GM19035 (cell line): ENCODE measurements at regions not wholly inside any gene's neighbourhood (a gene's known extent, or its start where the extent isn't known, plus 50 kb on each side); places are given as distances from the start of the nearest gene placed in this dataset.
"Not testable (repeated sequence)": the region's sequence is repeated elsewhere in the genome, so short reads cannot be mapped to it uniquely, and the experiment has no call there.

Experiments used
- ATAC-seq: cut with Tn5 transposase; IDR thresholded peaks from one replicate; pipeline ENCODE4 v1.9.1; 2021; ENCODE audit not compliant: unreplicated experiment

DNA sequence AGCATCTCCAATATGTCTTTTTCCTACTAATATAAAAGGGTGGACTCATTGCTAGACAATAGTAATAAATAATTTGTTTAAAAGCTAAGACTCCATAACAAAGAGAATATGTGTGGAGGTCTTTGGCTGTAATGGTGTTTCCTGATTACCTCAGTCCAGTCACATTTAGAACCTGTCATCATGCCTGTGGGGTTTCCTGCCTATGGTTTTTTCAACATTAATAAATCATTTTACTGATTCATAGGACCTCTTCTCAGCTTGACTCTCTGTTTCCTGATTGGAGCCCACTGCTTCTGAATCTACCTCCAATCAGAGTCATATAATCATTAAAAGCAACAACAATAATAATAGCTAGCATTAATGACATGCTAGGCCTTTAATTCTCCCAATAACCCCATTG is 52.4 kb upstream of the GNAI1 start:
- no peak for ATAC-seq

DNA sequence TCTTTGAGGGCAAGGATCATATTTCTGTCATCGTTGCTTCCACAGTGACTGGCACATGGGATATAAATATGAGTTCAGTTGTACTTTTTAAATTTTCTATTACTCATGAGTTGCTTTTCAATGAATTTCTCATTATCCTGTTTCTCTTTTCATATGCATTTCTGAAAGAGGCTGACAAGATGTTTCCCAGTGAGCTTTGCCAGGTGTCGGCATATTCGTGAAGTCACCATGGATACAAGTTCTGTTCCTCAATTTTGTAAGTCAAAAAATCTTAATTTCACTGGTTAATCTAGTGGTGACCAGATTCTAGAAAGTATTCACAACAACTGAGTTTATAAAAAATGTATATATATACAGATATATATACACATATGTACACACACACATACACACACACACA is 55.7 kb upstream of the GNAI1 start:
- no peak for ATAC-seq

DNA sequence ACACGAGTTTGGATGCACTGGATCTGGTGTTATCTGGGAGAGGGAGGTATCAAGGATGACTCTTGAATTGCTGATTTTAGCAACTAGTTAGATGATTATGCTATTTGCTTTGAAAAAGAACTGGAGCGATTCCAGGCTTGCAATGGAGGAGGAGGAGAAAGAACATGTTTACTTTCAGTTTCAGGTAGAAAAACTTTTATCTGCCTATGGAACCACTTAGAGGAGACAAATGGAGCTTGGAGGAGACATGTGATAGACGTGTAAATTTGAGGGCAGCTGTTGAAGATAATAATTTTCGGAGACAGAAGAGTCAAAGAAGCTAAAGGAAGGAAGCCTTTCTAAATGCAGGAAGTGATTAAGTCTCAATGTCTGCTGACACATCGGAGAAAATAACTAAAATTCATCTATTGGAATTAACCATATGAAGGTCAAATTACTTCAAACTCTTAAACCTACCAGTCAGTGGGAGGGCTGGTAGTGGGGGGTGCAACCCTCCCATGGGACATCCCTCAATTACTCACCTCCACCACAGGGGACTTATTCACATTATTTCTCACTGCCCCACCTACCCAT is 56.4 kb upstream of the GNAI1 start:
- ATAC-seq: no peak

DNA sequence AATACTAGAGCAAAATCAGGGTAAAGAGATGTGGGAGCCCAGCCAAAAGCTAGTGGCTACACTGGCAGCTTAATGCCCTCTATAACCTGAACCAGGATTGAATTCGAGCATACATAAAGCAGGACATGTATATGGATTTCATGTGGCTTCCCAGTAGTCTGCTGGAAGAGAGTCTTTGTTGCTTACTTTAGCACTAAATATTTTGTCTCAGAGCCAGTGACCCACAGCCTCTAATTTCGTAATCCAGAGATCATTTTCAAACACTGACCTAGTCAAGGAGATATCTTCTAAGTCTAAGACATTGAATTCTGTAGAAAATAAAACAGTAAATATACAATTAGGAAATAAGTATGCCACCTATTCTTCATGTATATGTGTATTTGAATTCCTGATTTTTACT is 64.2 kb upstream of the GNAI1 start:
- no peak for ATAC-seq

DNA sequence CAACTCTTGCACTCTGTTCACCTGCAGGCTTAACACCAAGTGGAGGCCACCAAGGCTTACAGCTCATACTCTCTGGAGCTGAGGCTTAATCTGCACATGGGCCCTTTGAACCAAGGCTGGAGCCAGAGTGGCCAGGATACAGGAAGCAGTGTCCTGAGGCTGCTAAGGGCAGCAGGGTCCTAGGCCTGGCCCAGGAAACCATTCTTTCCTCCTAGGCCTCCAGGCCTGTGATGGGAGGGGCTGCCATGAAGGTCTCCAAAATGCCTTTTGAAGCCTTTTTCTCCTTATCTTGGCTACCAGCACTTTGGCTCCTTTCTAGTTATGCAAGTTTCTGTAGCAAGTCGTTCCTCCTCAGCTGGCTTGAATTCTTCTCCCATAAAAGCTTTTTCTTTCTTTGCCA is 68.0 kb upstream of the GNAI1 start:
- ATAC-seq: no peak

DNA sequence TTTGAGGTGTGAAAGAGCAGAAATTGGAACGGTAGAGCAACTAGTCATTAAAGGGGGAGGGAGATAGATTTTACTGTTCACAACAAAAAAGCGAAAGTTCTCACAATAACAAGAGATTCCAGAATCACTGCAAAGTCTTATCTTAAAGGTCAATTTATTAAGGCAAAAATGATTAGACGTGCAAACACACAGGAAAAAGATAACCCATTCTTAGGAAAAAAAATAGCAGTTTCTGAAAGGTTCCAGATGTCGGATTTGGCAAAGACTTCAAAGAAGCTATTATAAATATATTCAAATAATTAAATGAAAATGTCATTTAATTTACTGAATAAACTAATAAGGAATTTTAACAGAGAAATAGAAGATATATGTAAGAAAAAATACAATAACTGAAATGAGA is 70.8 kb upstream of the GNAI1 start:
- ATAC-seq: no peak

DNA sequence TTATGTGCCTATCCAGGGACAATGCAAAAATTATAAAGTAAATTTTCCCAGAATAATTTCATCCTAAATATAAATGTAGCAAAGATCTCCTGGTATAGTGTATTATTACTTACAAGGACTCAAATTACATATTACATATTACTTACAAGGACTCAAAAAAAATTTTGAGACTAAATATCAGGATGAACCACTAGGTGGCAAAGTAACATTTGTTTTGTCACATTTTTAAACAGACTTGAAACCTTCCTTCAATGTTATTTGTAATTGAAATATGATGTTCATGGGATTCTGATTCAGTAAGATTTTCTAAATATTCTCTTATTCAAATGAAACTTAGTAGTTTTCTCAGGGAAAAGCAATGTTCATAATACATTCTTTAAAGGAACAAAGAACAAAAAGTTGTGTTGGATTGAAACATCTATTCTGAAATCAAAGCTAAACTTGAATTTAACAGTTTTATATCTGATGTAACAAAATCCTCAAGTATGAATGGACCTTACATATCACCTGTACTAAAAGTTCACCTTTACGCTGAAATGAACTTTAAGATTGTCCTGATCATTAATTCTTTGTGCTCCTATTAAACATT is 74.3 kb upstream of the GNAI1 start:
- peak; percentile 66 for ATAC-seq

DNA sequence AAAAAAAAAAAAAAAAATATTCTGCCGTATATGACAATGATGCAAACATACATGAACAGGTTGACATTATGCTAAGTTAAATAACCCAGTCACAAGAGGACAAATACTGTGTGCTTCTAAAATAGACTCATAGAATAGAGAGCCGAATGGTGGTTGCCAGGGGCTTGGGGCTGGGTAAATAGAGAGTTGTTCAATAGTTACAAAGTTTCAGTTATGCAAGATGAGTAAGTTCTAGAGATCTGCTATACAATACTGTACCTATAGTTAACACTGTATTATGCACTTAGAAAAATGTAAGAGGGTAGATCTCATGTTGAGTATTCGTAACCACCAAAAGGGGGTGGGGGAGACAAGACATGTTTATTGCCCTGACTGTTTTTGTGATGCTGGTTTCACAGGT is 77.1 kb upstream of the GNAI1 start:
- no peak for ATAC-seq

DNA sequence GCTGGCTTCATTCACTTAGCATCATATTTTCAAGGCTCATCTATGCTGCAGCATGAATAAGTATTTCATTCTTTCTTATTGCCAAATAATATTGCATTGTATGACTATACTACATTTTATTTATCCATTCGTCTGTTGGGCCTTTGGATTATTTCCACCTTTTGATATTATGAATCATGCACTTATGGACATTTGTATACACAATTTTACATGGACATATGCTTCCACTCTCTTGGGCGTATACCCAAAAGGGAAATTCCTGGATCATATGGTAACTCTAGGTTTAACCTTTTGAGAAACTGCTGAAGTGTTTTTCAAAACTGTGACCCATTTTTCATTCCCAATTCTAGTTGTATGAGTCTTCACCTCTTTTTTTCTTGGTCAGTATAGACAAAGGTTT is 80.3 kb upstream of the GNAI1 start:
- ATAC-seq: no peak

DNA sequence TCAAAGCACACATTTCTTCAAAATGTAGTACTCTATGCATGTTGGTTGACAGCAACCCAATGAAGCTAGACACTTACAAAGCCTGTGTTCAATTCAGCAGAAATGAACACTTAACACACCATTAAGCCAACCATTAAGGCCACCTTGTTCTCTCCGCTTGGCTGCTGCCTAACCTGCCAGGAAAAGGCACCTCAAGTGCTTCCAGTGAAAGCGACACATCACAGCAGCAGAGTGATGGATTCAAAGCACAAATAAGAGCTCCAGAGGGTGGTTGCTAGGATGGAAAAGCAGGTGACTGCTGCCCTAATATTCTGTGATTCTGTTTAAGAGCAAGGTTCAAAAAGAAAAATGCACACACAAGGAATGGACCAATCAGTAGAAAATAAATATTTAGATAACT is 81.5 kb upstream of the GNAI1 start:
- no peak for ATAC-seq

DNA sequence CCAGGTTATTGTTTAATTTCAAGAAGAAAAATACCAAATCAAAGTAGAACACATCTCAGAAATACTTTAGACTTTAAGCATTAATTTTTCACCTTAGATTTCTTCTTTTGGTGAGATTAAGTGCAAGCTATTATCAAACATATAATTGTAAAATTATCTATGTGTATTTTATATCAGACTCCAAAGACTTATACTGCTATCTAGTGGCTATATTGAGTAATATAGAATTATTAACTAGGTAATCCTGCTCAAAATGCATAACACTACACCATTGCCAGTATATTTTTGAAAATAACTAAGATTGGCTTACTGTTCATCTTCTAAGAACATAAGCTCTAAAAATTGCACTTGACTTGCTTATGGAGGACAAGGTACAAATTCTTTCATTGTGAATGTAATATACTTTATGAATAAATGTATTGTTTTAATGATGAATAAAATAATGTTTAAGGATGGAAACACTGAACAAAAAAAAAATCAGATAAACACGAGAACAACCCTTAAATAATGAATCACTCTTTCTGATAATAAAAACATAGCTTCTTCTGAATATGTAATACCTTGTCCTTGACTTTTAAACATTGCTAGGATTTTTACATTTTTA is 86.7 kb upstream of the GNAI1 start:
- no peak for ATAC-seq

DNA sequence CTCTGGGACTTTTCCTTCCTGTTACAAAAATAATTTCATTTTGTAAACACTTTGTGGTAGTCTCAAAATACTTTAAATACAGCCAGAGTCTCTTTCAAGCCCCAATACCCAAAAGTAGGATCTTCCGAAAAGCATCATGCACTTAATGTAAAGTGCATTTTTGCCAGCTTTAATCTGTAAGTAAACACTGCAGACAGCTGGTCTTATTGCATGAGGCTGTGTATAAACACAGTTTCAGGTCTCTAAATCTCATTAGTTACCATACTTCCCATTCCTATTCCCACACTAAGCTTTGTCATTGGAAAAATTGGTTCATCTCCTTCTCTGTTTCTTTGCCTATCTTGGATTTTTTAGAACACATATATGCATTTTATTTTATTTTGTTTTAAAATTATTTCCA is 87.6 kb upstream of the GNAI1 start:
- no peak for ATAC-seq

DNA sequence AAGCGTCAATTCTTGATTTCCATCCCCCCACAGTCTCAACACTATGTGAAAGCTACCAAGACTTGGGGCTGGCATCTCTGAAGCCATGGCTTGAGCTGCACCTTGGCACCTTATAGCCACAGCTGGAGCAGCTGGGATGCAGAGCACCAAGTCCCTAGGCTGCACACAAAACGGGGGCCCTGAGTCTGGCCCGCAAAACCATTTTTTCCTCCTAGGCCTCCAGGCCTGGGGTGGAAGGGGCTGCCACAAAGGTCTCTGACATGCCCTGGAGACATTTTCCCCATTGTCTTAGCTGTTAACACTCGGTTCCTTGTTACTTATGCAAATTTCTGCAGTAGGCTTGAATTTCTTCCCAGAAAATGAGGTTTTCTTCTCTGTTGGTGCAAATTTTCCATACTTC is 89.8 kb upstream of the GNAI1 start:
- ATAC-seq: no peak

DNA sequence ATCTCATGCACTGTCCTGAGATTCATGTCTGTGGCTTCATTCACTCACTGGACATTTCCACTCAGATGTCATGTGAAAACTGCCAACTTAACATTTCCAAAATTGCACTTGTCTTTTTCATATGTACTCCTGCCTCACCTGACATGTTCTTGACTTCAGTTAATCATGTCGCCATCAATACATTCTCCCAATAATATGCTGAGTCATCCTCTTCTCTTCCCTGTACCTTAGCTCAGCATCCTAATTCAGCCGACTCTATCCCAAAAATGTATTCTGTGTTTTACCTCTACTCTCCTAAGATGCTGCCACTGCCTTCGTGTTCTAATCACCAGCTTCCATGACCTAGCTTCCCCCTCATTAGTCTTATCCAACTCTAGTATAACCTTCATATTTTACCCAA is 93.9 kb upstream of the GNAI1 start:
- no peak for ATAC-seq

DNA sequence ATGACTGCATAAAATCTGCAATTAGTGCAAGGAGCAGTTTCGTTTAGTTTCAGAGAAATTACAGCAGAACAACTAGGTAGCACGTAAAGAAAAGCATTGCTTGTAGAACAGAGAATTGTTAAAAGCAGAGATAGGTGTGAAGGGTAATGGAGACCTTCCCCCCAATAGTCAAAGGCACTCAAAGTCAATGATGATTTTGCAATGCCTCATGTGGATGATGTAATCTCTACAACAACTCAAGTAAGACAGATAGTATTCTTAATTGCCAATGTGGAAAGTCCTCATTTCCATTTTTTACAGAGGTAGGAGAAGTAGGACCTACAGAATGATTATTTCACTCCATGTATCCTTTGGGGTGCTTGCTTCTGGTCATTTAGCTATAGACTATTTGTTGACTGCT is 94.3 kb upstream of the GNAI1 start:
- no peak for ATAC-seq

DNA sequence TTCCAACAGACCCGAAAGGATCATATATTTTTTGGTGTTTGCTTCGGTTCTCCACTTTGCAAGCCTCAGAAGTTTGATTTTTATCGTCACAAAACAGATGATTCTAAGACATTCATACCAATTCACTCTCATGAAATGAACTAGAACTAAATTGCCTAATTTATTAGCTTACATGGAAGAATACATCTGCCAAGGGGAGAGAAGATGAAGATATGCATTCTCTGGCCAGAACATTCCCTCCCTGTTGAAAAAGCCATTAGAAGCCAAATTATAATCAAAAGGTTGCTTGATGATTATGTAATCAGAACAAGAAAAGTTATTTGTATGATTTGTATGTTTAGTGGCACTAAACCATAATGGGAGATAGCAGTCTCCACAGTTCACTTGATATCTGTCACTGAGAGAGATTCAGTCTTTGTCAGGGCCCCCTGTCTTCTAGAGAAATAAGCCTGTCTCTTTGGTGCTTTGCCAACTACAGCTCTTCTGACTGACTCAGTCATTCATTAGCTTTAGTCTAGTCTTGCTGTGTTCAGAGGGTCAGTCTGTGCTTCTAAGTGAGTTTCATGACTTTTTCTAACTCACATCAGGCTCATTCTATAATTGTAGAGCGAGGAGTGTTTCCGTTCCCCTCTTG is 95.3 kb upstream of the GNAI1 start:
- no peak for ATAC-seq

DNA sequence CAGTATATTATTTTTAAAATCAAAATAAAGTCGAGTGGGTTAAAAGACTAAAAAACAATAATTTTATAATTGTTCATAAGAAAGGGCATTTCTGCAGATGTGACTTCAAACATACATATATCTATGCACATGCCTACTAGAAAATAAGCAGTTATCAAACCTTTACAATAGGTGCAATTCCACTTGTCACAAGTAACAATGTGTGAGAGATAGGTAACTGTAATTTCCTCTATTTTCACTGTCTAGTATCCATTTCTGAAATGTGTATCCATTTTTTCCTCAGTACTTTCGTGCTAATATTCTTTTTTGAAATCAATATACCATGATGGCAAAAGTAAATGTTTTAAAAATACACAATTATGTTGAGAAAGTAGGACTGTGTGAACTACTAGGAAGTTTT is 96.9 kb upstream of the GNAI1 start:
- ATAC-seq: no peak

DNA sequence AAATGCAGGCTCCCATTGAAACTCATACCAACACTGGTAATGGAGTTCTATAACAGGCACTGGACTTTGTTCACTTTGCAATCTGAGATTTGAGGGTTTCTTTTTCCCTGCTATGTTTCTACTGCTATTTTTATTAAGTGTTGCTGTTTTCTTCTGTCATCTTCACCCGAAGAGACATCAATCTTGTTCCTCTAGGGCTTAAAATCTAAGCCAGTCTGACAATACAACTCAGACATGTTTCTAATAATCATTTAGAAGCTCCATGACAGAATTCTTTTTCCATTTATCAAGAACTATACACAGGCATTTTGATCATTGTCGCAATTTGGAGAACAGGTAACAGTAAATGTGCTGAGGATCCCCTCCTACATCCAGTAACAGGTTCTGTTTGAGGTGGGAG is 98.5 kb upstream of the GNAI1 start:
- no peak for ATAC-seq

DNA sequence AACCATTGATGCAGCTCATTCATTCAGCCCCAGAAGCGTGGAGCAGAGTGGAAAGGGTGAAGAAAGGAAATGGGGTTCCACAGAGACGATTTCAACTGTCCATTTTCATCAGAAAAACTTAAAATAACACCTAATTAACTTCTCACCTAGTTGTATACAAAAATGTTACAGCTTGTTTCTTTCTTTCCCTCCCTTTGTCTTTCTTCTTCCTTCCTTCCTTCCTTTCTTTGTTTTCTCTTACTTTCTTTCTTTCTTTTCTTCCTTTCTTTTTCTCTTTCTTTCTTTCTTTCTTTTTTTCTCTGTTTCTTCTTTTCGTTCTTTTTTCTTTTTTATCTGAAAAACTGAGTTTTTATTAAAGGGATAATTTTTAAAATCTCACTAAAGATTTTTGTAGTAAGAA is 105.9 kb upstream of the GNAI1 start:
- ATAC-seq: no peak

DNA sequence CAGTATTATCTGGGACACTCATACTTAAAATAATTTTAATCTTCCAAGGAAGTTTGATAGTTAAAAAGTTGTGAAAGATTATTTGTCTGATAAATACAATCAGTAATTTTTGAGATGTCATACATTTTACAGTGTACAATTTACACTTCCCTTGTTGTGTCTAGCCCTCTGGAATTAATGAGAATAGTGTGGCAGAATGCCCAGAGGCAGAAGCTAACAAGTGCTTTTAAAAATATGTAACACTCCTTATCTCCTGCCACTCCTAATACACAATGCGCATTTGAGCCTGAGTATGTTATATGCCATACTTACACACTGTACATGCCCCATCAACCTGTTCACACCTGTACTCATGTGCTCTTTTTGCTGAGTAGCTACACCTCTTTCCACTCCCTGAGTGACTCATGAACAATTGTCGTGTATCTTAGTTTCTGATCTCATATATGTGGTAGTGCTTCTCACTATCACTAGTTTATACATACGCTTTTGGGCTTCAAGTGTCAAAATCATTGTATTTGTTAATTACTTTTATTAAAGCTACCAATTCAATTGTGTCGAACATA is 106.9 kb upstream of the GNAI1 start:
- no peak for ATAC-seq

DNA sequence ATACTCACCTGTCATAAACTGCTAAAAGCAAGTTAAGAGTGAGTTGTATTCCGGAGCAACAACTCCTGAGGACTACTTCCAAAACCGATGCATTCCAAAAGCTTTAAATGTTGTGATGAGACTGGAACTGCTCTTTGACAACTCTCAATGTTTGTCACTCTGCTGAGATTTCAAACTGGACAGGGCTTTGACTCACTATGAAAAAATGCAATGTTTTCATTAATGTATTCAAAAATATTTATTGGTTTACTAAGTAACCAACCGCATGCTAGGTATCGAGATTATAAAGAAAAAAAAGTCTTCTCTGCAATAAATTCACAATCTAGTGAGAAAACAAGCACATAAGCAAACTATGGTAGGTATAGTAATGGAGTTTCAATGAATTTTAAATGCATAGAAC is 107.9 kb upstream of the GNAI1 start:
- ATAC-seq: no peak

DNA sequence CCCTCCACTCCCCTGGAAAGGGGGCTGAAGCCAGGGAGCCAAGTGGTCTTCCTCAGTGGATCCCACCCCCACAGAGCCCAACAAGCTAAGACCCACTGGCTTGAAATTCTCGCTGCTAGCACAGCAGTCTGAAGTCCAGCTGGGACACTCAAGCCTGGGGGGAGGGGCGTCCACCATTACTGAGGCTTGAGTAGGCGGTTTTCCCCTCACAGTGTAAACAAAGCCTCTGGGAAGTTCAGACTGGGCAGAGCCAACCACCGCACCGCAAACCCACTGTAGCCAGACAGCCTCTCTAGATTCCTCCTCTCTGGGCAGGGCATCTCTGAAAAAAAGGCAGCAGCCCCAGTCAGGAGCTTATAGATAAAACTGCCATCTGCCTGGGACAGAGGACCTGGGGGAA is 114.4 kb upstream of the GNAI1 start:
- ATAC-seq: not testable (repeated sequence)
